Lung (tissue), 11 donors: ENCODE measurements at regions not wholly inside any gene's neighbourhood (a gene's known extent, or its start where the extent isn't known, plus 50 kb on each side); places are given as distances from the start of the nearest gene placed in this dataset.

Experiments used
- ATAC-seq: fragments of 200-7000 bp; cut with Tn5 transposase; one replicate; pipeline ENCODE4 v1.9.1; 2020; ENCODE audit warnings: moderate number of reproducible peaks; ENCODE audit not compliant: insufficient read depth, low FRiP score
- DNase-seq, 3 donors: peaks; one replicate each; pipeline ENCODE4 v3.0.0-alpha.2; 2013 to 2017
- H3K27ac ChIP-seq, 2 donors: one replicate each; pipeline ENCODE4 v1.5.1; 2013; ENCODE audit warnings: mild to moderate bottlenecking in 2 of 2, moderate library complexity in 2 of 2, control low read depth in 1 of 2, inconsistent platforms in 1 of 2, low read depth in 1 of 2, low read length in 1 of 2
- H3K27me3 ChIP-seq, 3 donors: one replicate each; pipeline ENCODE4 v1.5.1; 2013; ENCODE audit warnings: low read length in 2 of 3; ENCODE audit not compliant: control insufficient read depth in 3 of 3, insufficient read depth in 3 of 3
- H3K36me3 ChIP-seq, 4 donors: one replicate each; pipeline ENCODE4 v1.5.1; 2013; ENCODE audit warnings: low read length in 4 of 4, mild to moderate bottlenecking in 1 of 4, moderate library complexity in 1 of 4; ENCODE audit not compliant: control insufficient read depth in 4 of 4, insufficient read depth in 4 of 4
- H3K4me1 ChIP-seq, 5 donors: one replicate each; pipeline ENCODE4 v1.5.1; 2013; ENCODE audit warnings: low read length in 5 of 5, mild to moderate bottlenecking in 2 of 5, moderate library complexity in 1 of 5; ENCODE audit not compliant: control insufficient read depth in 5 of 5, insufficient read depth in 5 of 5
- H3K4me3 ChIP-seq: one replicate; pipeline ENCODE4 v1.5.1; 2013; ENCODE audit warnings: mild to moderate bottlenecking, control low read depth, moderate library complexity
- H3K9ac ChIP-seq, 2 donors: one replicate each; pipeline ENCODE4 v1.5.1; 2013; ENCODE audit warnings: low read length in 2 of 2, control low read depth in 1 of 2; ENCODE audit not compliant: insufficient read depth in 1 of 2
- H3K9me3 ChIP-seq, 4 donors: one replicate each; pipeline ENCODE4 v1.5.1; 2013; ENCODE audit warnings: low read length in 3 of 4, mild to moderate bottlenecking in 1 of 4, moderate library complexity in 1 of 4; ENCODE audit not compliant: control insufficient read depth in 4 of 4, insufficient read depth in 3 of 4
- WGBS, 2 donors: extraction: QIAGEN DNeasy Blood & Tissue Kit; methylation state at CpG; one replicate each; pipeline ENCODE4 v1.1.7; 2013; 5-methylcytosine and 5-hydroxymethylcytosine counted together
- TF ChIP-seq, protein P1 (sequence below): IDR thresholded peaks from 2 replicates; pipeline ENCODE4 v1.5.1; 2012; ENCODE audit warnings: mild to moderate bottlenecking; ENCODE audit errors: control extremely low read depth, extremely low read depth
- donor health status: control.
- donor health status: control.
- donor health status: Bipolar disorder and iron deficiency.
- donor health status: healthy.
- donor health status: DM: yes; HTN: yes; CAD: no.

GRCh38 chr12:124668602-124669001, 101.2 kb upstream of the NCOR2 start:
- DNase-seq = no peak
- Histone ChIP-seq H3K27me3 (no peaks in the 10 kb centered on the region), H3K9ac (no peak overlapping the region), H3K9me3 (peaks cover 0 to 8% (median 2%) of the 10 kb centered on the region in 4 donors), H3K36me3 (no peaks in the 10 kb centered on the region), H3K27ac (peak overlapping the region in 1 of 2 donors; percentile 68), H3K4me1 (peaks cover 0 to 13% (median 7%) of the 10 kb centered on the region in 5 donors), H3K4me3 (no peak overlapping the region)
- 26 to 33% methylated on average over 8 of the region's 8 CpGs for WGBS, 2 donors
- ATAC-seq = no peak
- TF ChIP-seq, protein P1, sequence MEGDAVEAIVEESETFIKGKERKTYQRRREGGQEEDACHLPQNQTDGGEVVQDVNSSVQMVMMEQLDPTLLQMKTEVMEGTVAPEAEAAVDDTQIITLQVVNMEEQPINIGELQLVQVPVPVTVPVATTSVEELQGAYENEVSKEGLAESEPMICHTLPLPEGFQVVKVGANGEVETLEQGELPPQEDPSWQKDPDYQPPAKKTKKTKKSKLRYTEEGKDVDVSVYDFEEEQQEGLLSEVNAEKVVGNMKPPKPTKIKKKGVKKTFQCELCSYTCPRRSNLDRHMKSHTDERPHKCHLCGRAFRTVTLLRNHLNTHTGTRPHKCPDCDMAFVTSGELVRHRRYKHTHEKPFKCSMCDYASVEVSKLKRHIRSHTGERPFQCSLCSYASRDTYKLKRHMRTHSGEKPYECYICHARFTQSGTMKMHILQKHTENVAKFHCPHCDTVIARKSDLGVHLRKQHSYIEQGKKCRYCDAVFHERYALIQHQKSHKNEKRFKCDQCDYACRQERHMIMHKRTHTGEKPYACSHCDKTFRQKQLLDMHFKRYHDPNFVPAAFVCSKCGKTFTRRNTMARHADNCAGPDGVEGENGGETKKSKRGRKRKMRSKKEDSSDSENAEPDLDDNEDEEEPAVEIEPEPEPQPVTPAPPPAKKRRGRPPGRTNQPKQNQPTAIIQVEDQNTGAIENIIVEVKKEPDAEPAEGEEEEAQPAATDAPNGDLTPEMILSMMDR = no peak

DNA sequence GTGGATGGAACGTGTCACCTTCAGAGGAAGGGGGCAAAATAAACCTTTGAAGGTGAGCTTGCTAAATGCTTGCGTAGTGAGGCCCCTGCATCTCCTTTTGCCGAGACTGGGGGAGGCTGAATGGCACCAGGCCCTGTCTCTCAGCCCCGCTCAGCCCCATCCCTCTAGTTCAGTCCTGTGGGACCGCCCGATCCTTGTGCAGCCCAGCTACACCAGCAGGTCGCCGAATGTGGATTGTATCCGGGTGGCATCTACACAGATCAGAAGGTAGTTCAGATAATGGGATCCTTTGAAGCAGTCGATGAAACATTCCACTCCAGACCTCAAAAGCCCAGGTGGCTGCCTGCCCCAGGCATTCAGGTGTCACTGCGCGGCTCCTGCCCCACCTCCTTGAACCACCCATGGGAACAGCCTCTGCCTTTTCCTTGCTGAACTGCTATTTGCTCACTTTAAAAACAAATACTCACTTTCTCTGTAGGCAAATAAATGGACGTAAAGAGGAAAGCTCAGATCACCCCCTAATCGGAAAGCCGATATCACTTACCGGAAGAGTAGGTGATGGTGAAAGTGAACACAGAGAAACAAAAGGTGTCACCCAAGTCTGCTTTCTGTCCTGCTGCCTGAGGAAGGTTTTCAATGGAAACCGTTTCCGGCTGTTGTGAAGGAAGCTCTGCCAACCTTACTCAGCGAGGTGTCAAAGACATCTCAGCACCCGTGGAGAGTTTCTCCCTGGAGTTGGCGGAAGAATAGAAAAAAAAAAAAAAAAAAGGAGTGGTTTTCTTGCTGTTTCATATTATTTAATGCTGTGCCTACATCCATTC, 100.3 kb upstream of the NCOR2 start:
- ATAC-seq = peak; percentile 78
- Histone ChIP-seq H3K27ac (peak overlapping the region in 1 of 2 donors; percentile 68), H3K9ac (no peak overlapping the region), H3K36me3 (no peaks in the 10 kb centered on the region), H3K4me3 (no peak overlapping the region), H3K27me3 (no peaks in the 10 kb centered on the region), H3K9me3 (peaks cover 0 to 8% (median 2%) of the 10 kb centered on the region in 4 donors), H3K4me1 (peaks cover 0 to 13% (median 7%) of the 10 kb centered on the region in 5 donors)
- WGBS, 2 donors = 66 to 80% methylated on average over 21 of the region's 21 CpGs
- DNase-seq = peak; percentile 47 to 65 (median 59)
- TF ChIP-seq, protein P1 = no peak

DNA sequence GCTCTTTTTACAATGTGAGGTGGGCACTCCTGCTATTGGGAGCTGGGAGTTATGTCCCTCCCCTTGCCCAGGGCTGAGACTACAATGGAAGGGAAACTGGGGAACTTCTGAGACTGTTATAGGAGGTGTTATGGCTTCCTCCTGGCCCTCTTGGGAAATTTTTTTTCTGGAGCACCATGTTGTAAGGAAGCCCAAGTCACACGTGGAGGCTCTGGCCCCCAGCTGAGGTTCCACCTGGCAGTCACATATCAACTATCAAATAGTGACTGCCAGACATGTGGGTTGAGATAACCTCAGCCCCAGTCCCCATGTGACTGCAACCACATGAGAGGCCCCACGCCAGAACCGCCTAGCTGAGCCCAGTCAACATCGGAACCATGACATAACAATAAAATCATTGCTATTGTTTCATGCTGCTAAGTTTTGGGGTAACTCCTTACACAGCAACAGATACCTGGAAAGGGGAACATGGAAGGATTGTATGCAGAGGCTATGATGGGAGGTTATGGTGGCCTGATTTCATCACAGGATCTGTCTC, 99.4 kb upstream of the NCOR2 start:
- WGBS, 2 donors = 92 to 96% methylated on average over 4 of the region's 4 CpGs
- TF ChIP-seq, protein P1 = no peak
- H3K9ac ChIP-seq = no peak overlapping the region
- no peak overlapping the region for H3K4me3 ChIP-seq
- DNase-seq (no peak), ATAC-seq (no peak)
- H3K4me1 ChIP-seq = peaks cover 0 to 13% (median 7%) of the 10 kb centered on the region in 5 donors
- H3K27me3 ChIP-seq = no peaks in the 10 kb centered on the region
- H3K27ac ChIP-seq = peak overlapping the region in 1 of 2 donors; percentile 66
- H3K9me3 ChIP-seq = peaks cover 0 to 8% (median 2%) of the 10 kb centered on the region in 4 donors
- H3K36me3 ChIP-seq = no peaks in the 10 kb centered on the region
